ENCODE measurements at regions not wholly inside any gene's neighbourhood (a gene's known extent, or its start where the extent isn't known, plus 50 kb on each side); places are given as distances from the start of the nearest gene placed in this dataset.
"Not testable (repeated sequence)": the region's sequence is repeated elsewhere in the genome, so short reads cannot be mapped to it uniquely, and the experiment has no call there.

- DNase-seq = no peak
Observed at GRCh38 chr1:47663286-47663685, 225.4 kb downstream of the FOXD2 start.

GRCh38 chr1:47664356-47664755 lies 226.5 kb downstream of the FOXD2 start:
- no peak for DNase-seq

- not testable (repeated sequence) for DNase-seq
Observed at GRCh38 chr1:47664896-47665295, 227.1 kb downstream of the FOXD2 start.

- DNase-seq = no peak
Observed at GRCh38 chr1:47669081-47669585, 231.3 kb downstream of the FOXD2 start.

- DNase-seq = no peak
Observed at GRCh38 chr1:47672622-47673021, 234.8 kb downstream of the FOXD2 start.

- no peak for DNase-seq
Observed at GRCh38 chr1:47674189-47674588, 236.3 kb downstream of the FOXD2 start.

GRCh38 chr1:47675047-47675675 lies 237.3 kb downstream of the FOXD2 start:
- no peak for DNase-seq

GRCh38 chr1:47675721-47676120 lies 237.9 kb downstream of the FOXD2 start:
- DNase-seq = no peak

GRCh38 chr1:47676311-47677054 lies 238.6 kb downstream of the FOXD2 start:
- DNase-seq = no peak

- no peak for DNase-seq
Observed at GRCh38 chr1:47677241-47677940, 239.5 kb downstream of the FOXD2 start.

- no peak for DNase-seq
Observed at GRCh38 chr1:47678464-47678980, 240.7 kb downstream of the FOXD2 start.

GRCh38 chr1:47679301-47679791 lies 241.5 kb downstream of the FOXD2 start:
- DNase-seq = no peak

- DNase-seq = no peak
Observed at GRCh38 chr1:47679826-47680225, 242.0 kb downstream of the FOXD2 start.

GRCh38 chr1:47680815-47681475 lies 243.1 kb downstream of the FOXD2 start:
- DNase-seq = no peak

- DNase-seq = no peak
Observed at GRCh38 chr1:47681735-47682134, 243.9 kb downstream of the FOXD2 start.

- DNase-seq = no peak
Observed at GRCh38 chr1:47682198-47682597, 244.4 kb downstream of the FOXD2 start.

- DNase-seq = no peak
Observed at GRCh38 chr1:47682786-47683350, 245.0 kb downstream of the FOXD2 start.

GRCh38 chr1:47683401-47683800 lies 245.6 kb downstream of the FOXD2 start:
- no peak for DNase-seq

- no peak for DNase-seq
Observed at GRCh38 chr1:47684518-47684917, 246.7 kb downstream of the FOXD2 start.

GRCh38 chr1:47684964-47685762 lies 247.3 kb downstream of the FOXD2 start:
- peak; percentile 56 for DNase-seq

GRCh38 chr1:47685763-47686066 lies 247.9 kb downstream of the FOXD2 start:
- DNase-seq = no peak
